Astrocyte of the spinal cord (primary cell): ENCODE measurements at regions not wholly inside any gene's neighbourhood (a gene's known extent, or its start where the extent isn't known, plus 50 kb on each side); places are given as distances from the start of the nearest gene placed in this dataset.

Source experiments
- DNase-seq: peaks from one replicate; pipeline ENCODE4 v3.0.0; 2011; ENCODE audit warnings: low read depth, low spot score
- H3K4me3 ChIP-seq: 2 replicates; pipeline ENCODE4 v1.5.1; 2011; ENCODE audit warnings: low read depth, mild to moderate bottlenecking, low read length, moderate library complexity
- in situ Hi-C: cut with HindIII; loops from 2 replicates; pipeline ENCODE4 v1.10.0; 2017; ENCODE audit warnings: low sequenced_read_pairs
- TF ChIP-seq, protein P1 (sequence below): IDR thresholded peaks from 2 replicates; pipeline ENCODE4 v1.5.1; 2012; ENCODE audit warnings: low read depth, mild to moderate bottlenecking, low read length, inconsistent platforms

DNA sequence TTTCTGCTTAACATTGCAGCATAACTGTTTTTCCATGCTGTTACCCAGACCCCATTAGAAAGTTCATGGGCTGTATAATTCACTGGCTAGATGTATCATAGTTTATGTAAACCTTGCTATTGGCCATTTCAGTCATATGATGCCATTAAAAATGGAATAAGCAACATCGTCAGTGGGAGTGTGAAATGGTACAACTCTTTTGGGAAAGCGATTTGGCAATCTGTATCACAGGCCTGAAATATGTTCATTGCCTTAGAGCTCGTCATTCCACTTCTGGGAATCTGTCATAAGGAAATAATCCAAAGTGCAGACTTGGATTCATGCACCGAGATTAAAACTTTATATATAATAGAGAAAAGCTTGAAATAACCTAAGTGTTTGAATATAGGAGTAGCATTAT, 77.9 kb upstream of the KLF4 start:
- no peak for DNase-seq
- in situ Hi-C loops: no loop called here
- no peak overlapping the region for H3K4me3 ChIP-seq
- TF ChIP-seq, protein P1, sequence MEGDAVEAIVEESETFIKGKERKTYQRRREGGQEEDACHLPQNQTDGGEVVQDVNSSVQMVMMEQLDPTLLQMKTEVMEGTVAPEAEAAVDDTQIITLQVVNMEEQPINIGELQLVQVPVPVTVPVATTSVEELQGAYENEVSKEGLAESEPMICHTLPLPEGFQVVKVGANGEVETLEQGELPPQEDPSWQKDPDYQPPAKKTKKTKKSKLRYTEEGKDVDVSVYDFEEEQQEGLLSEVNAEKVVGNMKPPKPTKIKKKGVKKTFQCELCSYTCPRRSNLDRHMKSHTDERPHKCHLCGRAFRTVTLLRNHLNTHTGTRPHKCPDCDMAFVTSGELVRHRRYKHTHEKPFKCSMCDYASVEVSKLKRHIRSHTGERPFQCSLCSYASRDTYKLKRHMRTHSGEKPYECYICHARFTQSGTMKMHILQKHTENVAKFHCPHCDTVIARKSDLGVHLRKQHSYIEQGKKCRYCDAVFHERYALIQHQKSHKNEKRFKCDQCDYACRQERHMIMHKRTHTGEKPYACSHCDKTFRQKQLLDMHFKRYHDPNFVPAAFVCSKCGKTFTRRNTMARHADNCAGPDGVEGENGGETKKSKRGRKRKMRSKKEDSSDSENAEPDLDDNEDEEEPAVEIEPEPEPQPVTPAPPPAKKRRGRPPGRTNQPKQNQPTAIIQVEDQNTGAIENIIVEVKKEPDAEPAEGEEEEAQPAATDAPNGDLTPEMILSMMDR: no peak

DNA sequence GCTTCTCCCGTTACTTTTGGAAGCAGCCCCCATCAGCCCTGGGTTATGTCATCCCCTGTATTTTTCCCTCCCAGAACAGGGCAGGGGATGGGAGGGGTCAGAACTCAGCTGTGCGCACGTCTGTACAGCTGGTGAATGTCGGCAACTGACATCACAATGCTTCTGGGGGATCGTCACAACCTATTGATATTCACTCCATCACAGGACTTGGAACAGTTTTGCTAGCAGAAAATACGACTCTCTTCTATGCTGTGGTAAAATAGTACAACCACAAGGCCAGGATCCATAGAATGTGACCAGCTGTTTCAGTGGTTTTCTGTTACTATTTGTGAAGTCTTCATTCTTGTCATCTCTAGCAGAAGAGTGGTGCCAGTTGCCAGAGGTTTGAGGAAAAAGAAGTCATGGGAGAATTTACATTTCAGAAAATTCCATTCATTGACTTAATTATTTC, 77.1 kb upstream of the KLF4 start:
- no peak overlapping the region for H3K4me3 ChIP-seq
- in situ Hi-C loops: no loop called here
- TF ChIP-seq, protein P1: no peak
- peak; percentile 10 for DNase-seq

DNA sequence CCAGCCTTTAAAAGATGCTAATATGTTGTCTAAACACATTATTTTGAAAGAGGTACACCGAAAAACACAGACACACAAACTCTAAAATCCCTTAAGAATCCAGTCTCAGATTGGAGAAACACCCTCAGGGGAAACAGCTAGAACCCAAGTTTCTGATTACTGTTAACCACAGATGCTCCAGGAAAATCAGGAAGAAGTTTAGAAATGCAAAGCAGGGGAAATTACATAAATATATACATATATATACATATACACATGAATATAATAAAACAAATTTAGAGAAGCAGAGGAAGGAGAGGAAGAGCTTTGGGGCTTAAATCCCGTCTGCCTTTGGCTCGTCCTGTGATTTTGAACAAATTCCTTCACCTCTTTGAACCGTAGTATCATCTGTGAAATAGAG, 73.2 kb upstream of the KLF4 start:
- in situ Hi-C loops: no loop called here
- no peak for DNase-seq
- H3K4me3 ChIP-seq: no peak overlapping the region
- TF ChIP-seq, protein P1: no peak

DNA sequence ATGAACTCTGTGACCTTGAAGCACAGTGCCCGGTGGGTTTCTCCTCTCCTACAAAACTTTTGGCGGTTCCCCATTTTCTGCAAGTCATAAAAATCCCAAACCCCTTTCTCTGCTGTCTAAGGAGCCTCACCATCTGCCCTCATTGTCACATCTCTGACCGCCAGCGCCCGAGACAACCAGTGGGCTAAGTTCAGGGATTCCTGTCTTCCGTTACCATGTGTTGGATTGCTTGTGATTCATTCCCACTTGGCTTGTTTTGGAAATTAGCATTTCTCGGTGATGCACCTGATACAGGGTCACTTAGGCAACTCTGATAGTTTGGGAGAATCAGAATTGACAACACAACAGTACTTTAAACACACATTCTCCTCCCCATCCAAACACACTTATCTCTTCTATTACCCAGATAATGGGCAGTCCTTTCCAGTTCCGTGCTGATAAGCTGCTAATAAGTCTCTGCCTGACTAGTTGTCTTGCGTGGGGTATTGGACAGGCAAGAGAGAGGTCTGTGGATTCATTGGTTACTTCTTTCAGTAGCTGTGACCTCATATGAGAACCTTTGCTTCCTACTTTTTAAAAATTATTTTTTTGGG, 70.0 kb upstream of the KLF4 start:
- DNase-seq: no peak
- TF ChIP-seq, protein P1: no peak
- in situ Hi-C loops: no loop called here
- H3K4me3 ChIP-seq: no peak overlapping the region

DNA sequence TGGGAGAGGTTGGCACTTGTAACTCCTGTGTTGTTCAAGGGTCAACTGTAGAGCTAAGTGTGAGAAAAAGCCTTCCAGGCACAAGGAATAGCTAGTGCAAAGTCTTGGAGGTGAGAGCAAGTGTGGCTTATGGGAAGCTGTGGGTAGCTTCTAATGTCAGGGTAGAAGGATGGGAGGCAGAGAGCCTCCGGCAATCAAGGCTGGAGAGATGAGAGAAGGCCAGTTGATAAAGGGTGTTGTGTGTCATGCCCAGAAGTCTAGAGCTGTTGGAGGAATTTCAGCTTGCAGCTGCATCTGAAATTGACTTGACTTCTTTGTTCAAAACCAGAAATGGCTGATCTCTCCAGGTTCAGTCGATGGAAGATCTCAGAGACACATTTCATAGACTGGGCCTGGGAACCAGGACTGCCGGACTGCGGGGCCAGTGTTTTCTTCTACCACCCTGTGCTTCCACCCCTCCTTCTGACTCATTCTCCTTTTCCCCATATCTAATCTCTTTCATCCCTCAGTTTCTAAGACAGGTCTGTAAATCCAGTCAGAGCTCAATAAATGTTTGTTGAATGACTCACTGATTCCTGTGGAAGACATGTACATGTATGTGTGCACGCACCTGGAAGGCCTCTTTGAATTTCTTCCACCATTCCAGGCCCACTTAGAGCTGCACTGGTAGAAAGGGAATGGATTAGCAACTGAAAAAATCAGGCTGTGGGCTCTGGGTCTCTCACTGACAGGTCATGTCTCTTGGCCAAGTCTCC, 67.8 kb upstream of the KLF4 start:
- DNase-seq: peak; percentile 24
- in situ Hi-C loops: no loop called here
- H3K4me3 ChIP-seq: no peak overlapping the region
- TF ChIP-seq, protein P1: no peak

DNA sequence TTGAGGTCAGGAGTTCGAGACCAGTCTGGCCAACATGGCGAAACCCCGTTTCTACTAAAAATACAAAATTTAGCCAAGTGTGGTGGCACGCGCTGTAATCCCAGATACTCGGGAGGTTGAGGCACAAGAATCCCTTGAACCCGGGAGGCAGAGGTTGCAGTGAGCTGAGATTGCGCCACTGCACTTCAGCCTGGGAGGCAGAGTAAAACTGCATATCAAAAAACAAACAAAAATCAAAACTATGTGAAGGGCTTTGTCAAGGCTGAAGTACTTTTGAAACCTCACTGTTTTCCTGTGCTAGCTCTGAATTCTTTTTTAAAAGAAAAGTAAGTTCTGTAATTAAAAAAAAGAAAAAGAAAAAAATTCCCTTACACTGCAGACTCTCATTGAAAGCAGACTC, 65.1 kb upstream of the KLF4 start:
- in situ Hi-C loops: no loop called here
- TF ChIP-seq, protein P1: no peak
- no peak for DNase-seq
- H3K4me3 ChIP-seq: no peak overlapping the region
